ENCODE measurements at regions not wholly inside any gene's neighbourhood (a gene's known extent, or its start where the extent isn't known, plus 50 kb on each side); places are given as distances from the start of the nearest gene placed in this dataset.

- H3K36me3 ChIP-seq (ENCODE audit: control insufficient read depth, insufficient read depth, low read length): no peaks in the 10 kb centered on the region
- no peak for FAIRE-seq
- H3K27me3 ChIP-seq (ENCODE audit: control insufficient read depth, insufficient read depth, low read length): no peaks in the 10 kb centered on the region
- TF ChIP-seq, protein P1, sequence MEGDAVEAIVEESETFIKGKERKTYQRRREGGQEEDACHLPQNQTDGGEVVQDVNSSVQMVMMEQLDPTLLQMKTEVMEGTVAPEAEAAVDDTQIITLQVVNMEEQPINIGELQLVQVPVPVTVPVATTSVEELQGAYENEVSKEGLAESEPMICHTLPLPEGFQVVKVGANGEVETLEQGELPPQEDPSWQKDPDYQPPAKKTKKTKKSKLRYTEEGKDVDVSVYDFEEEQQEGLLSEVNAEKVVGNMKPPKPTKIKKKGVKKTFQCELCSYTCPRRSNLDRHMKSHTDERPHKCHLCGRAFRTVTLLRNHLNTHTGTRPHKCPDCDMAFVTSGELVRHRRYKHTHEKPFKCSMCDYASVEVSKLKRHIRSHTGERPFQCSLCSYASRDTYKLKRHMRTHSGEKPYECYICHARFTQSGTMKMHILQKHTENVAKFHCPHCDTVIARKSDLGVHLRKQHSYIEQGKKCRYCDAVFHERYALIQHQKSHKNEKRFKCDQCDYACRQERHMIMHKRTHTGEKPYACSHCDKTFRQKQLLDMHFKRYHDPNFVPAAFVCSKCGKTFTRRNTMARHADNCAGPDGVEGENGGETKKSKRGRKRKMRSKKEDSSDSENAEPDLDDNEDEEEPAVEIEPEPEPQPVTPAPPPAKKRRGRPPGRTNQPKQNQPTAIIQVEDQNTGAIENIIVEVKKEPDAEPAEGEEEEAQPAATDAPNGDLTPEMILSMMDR (IDR thresholded peaks at IDR 0.05; ENCODE audit: insufficient read depth, low read length, severe bottlenecking): no peak
- DNase-seq (ENCODE audit: low read depth): no peak
- H3K4me3 ChIP-seq (ENCODE audit: low read depth, low read length): no peak overlapping the region
These were observed 1160.6 kb downstream of the PCDH9 start for GRCh38 chr13:66069570-66069969.

DNA sequence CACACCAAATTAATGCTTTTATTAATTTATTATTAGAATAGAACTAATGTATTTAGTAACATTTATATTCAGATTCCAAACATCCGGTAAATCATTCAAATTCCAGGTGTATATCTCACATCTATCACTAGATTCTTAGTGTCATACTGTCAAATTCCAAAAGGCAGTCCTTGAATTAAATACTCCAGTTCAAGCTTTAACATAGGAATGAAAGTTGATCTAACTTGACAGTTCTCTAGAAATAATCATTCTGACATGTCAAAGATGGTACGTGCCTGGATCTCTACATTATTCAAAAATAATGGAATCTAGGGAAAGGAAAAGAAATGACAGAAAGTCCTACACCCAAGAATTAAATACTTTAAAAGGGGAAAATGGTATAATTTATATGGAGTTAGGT, 1161.5 kb downstream of the PCDH9 start:
- no peaks in the 10 kb centered on the region for H3K27me3 ChIP-seq (ENCODE audit: control insufficient read depth, insufficient read depth, low read length)
- no peak overlapping the region for H3K4me3 ChIP-seq (ENCODE audit: low read depth, low read length)
- H3K36me3 ChIP-seq (ENCODE audit: control insufficient read depth, insufficient read depth, low read length): no peaks in the 10 kb centered on the region
- no peak for DNase-seq (ENCODE audit: low read depth)
- no peak for FAIRE-seq
- TF ChIP-seq, protein P1 (IDR thresholded peaks at IDR 0.05; ENCODE audit: insufficient read depth, low read length, severe bottlenecking): no peak

GRCh38 chr13:66048888-66049287, 1181.2 kb downstream of the PCDH9 start:
- FAIRE-seq (no peak), DNase-seq (ENCODE audit: low read depth) (no peak)
- Histone ChIP-seq H3K27me3 (ENCODE audit: control insufficient read depth, insufficient read depth, low read length) (no peaks in the 10 kb centered on the region), H3K4me3 (ENCODE audit: low read depth, low read length) (no peak overlapping the region), H3K36me3 (ENCODE audit: control insufficient read depth, insufficient read depth, low read length) (no peaks in the 10 kb centered on the region)
- TF ChIP-seq, protein P1 (IDR thresholded peaks at IDR 0.05; ENCODE audit: insufficient read depth, low read length, severe bottlenecking): no peak

- H3K27me3 ChIP-seq (ENCODE audit: control insufficient read depth, insufficient read depth, low read length): no peaks in the 10 kb centered on the region
- H3K36me3 ChIP-seq (ENCODE audit: control insufficient read depth, insufficient read depth, low read length): no peaks in the 10 kb centered on the region
- FAIRE-seq (no peak), DNase-seq (ENCODE audit: low read depth) (no peak)
- H3K4me3 ChIP-seq (ENCODE audit: low read depth, low read length): no peak overlapping the region
- TF ChIP-seq, protein P1 (IDR thresholded peaks at IDR 0.05; ENCODE audit: insufficient read depth, low read length, severe bottlenecking): no peak
These were observed 1189.6 kb downstream of the PCDH9 start for GRCh38 chr13:66040506-66040905.

GRCh38 chr13:66037096-66037495, 1193.0 kb downstream of the PCDH9 start:
- Histone ChIP-seq H3K36me3 (ENCODE audit: control insufficient read depth, insufficient read depth, low read length) (no peaks in the 10 kb centered on the region), H3K27me3 (ENCODE audit: control insufficient read depth, insufficient read depth, low read length) (no peaks in the 10 kb centered on the region), H3K4me3 (ENCODE audit: low read depth, low read length) (no peak overlapping the region)
- DNase-seq (ENCODE audit: low read depth) (no peak), FAIRE-seq (no peak)
- TF ChIP-seq, protein P1 (IDR thresholded peaks at IDR 0.05; ENCODE audit: insufficient read depth, low read length, severe bottlenecking): no peak

- Histone ChIP-seq H3K4me3 (ENCODE audit: low read depth, low read length) (no peak overlapping the region), H3K36me3 (ENCODE audit: control insufficient read depth, insufficient read depth, low read length) (no peaks in the 10 kb centered on the region), H3K27me3 (ENCODE audit: control insufficient read depth, insufficient read depth, low read length) (no peaks in the 10 kb centered on the region)
- FAIRE-seq (no peak), DNase-seq (ENCODE audit: low read depth) (no peak)
- TF ChIP-seq, protein P1 (IDR thresholded peaks at IDR 0.05; ENCODE audit: insufficient read depth, low read length, severe bottlenecking): no peak
These were observed 1193.5 kb downstream of the PCDH9 start for GRCh38 chr13:66036636-66037035.
